Peyer's patch (tissue), 4 donors: ENCODE measurements at regions not wholly inside any gene's neighbourhood (a gene's known extent, or its start where the extent isn't known, plus 50 kb on each side); places are given as distances from the start of the nearest gene placed in this dataset.

Source experiments
- POLR2A ChIP-seq, 2 donors: fragments of 450-650 bp; IDR thresholded peaks; one replicate each; pipeline ENCODE4 v1.5.1; 2017; ENCODE audit warnings: antibody characterized with exemption in 2 of 2, mild to moderate bottlenecking in 2 of 2, moderate library complexity in 2 of 2
- TF ChIP-seq, protein P1 (sequence below), 6 experiments: fragments of 450-650 bp in 4 of 6; fragments of 200-600 bp in 2 of 6; sonication (generic) in 1 of 6; IDR thresholded peaks; one replicate each; pipeline ENCODE4 v1.5.1; 2017 to 2019; ENCODE audit warnings: antibody characterized with exemption in 6 of 6, mild to moderate bottlenecking in 3 of 6, moderate library complexity in 1 of 6

DNA sequence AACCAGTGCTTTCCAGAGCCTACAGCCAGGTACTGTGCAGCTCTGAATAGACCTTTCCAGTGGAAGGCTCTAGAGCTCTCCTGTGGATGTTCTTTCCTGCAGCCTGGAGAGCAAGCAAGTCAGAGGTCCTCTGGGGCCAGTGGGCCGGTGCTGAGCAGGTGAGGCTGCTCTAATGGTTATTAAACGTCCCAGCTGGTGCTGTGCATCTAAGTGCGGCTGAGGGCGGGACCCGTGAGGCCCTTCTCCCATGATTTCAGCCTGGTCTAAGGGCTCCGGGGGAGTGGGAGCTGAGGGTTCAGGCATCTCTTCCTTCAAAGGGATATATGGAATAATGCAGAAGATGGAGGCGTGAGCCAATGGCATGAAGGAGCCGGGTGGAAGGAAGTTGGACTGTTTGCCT is 83.7 kb upstream of the SDK2 start:
- TF ChIP-seq, protein P1, sequence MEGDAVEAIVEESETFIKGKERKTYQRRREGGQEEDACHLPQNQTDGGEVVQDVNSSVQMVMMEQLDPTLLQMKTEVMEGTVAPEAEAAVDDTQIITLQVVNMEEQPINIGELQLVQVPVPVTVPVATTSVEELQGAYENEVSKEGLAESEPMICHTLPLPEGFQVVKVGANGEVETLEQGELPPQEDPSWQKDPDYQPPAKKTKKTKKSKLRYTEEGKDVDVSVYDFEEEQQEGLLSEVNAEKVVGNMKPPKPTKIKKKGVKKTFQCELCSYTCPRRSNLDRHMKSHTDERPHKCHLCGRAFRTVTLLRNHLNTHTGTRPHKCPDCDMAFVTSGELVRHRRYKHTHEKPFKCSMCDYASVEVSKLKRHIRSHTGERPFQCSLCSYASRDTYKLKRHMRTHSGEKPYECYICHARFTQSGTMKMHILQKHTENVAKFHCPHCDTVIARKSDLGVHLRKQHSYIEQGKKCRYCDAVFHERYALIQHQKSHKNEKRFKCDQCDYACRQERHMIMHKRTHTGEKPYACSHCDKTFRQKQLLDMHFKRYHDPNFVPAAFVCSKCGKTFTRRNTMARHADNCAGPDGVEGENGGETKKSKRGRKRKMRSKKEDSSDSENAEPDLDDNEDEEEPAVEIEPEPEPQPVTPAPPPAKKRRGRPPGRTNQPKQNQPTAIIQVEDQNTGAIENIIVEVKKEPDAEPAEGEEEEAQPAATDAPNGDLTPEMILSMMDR (IDR thresholded peaks at IDR 0.05), result no peak
- no peak for TF ChIP-seq POLR2A (IDR thresholded peaks at IDR 0.05)
